A549 (cell line): ENCODE measurements at regions not wholly inside any gene's neighbourhood (a gene's known extent, or its start where the extent isn't known, plus 50 kb on each side); places are given as distances from the start of the nearest gene placed in this dataset.

Source experiments
- ATAC-seq, 2 experiments: fragments of 200-7000 bp in 1 of 2; fragments of >200 bp in 1 of 2; cut with Nextera tagmentation in 1 of 2; cut with Tn5 transposase in 1 of 2; 3 replicates each; pipeline versions ENCODE4 v1.8.0 to v1.9.1; 2018 to 2020; ENCODE audit warnings: mild to moderate bottlenecking in 1 of 2, moderate library complexity in 1 of 2
- CTCF ChIA-PET: fragments of 300-600 bp; sonication (Branson Sonifier 250); formaldehyde crosslinking; extraction: SDS; loops from one replicate; lab custom pipeline; 2021; ENCODE audit warnings: antibody characterized with exemption, inconsistent platforms; lab: Yijun Ruan, JAX
- POLR2A ChIA-PET: fragments of 350-600 bp; formaldehyde crosslinking; extraction: SDS; loops from one replicate; lab custom pipeline; 2021; ENCODE audit warnings: antibody characterized with exemption, inconsistent platforms; lab: Yijun Ruan, JAX
- DNase-seq, 2 experiments: peaks; one replicate each; pipeline versions ENCODE4 v3.0.0 to v3.0.0-alpha.2; 2011 to 2016; ENCODE audit warnings: low read depth in 1 of 2, low spot score in 1 of 2
- FAIRE-seq: peaks from 2 replicates; lab custom pipeline; 2011; peaks lifted over from hg19 to GRCh38; lab: Jason Lieb, UNC
- H3K27ac ChIP-seq, 2 experiments: fragments of >200 bp; sonication (Bioruptor Twin); formaldehyde crosslinking; 3 replicates each; pipeline ENCODE4 v1.5.1; 2016 to 2017
- H3K4me1 ChIP-seq: fragments of >200 bp; sonication (Bioruptor Twin); formaldehyde crosslinking; 3 replicates; pipeline ENCODE4 v1.6.1; 2016
- H3K4me2 ChIP-seq: fragments of >200 bp; sonication (Bioruptor Twin); formaldehyde crosslinking; 3 replicates; pipeline ENCODE4 v1.6.1; 2016
- H3K4me3 ChIP-seq: fragments of >200 bp; sonication (Bioruptor Twin); formaldehyde crosslinking; 3 replicates; pipeline ENCODE4 v1.5.1; 2016
- H3K9me3 ChIP-seq: fragments of >200 bp; sonication (Bioruptor Twin); formaldehyde crosslinking; 3 replicates; pipeline ENCODE4 v1.6.1; 2016
- ATOH8 ChIP-seq: fragments of 250-450 bp; sonication (Bioruptor Pico); IDR thresholded peaks from 2 replicates; pipeline ENCODE4 v1.5.0; 2020; ENCODE audit warnings: low read depth, mild to moderate bottlenecking, moderate library complexity
- CBX2 ChIP-seq: fragments of 200-600 bp; sonication (generic); IDR thresholded peaks from 2 replicates; pipeline ENCODE4 v1.6.1; 2016; ENCODE audit warnings: low read depth, mild to moderate bottlenecking, borderline replicate concordance
- CEBPB ChIP-seq, 2 experiments: fragments of >200 bp in 1 of 2; sonication (Bioruptor Twin) in 1 of 2; formaldehyde crosslinking in 1 of 2; IDR thresholded peaks; 2 replicates each; pipeline ENCODE4 v1.6.1; 2012 to 2016
- CTCF ChIP-seq: fragments of >200 bp; sonication (Bioruptor Twin); formaldehyde crosslinking; IDR thresholded peaks from 3 replicates; pipeline ENCODE4 v1.5.1; 2016
- EHF ChIP-seq: fragments of 250-450 bp; sonication (Bioruptor Pico); IDR thresholded peaks from 2 replicates; pipeline ENCODE4 v1.5.0; 2020; ENCODE audit warnings: mild to moderate bottlenecking
- ESRRA ChIP-seq: fragments of 150-350 bp; IDR thresholded peaks from 2 replicates; pipeline ENCODE4 v1.6.1; 2014; ENCODE audit warnings: mild to moderate bottlenecking, low read length, borderline replicate concordance
- FOSL2 ChIP-seq, 2 experiments: fragments of 450-650 bp in 1 of 2; fragments of >200 bp in 1 of 2; sonication (Bioruptor Twin) in 1 of 2; formaldehyde crosslinking; IDR thresholded peaks; 2 replicates each; pipeline versions ENCODE4 v1.5.0 to v1.6.1; 2016 to 2020; ENCODE audit warnings: mild to moderate bottlenecking in 1 of 2, moderate library complexity in 1 of 2
- FOXS1 ChIP-seq: fragments of 250-450 bp; sonication (Bioruptor Pico); IDR thresholded peaks from 2 replicates; pipeline ENCODE4 v1.5.0; 2020; ENCODE audit warnings: mild to moderate bottlenecking, moderate library complexity
- HDAC2 ChIP-seq: fragments of 200-600 bp; sonication (generic); IDR thresholded peaks from 2 replicates; pipeline ENCODE4 v1.6.1; 2016
- HEYL ChIP-seq: fragments of 250-450 bp; sonication (Bioruptor Pico); IDR thresholded peaks from 2 replicates; pipeline ENCODE4 v1.8.0; 2021; ENCODE audit warnings: mild to moderate bottlenecking, moderate library complexity
- KDM5A ChIP-seq: fragments of 200-600 bp; sonication (generic); IDR thresholded peaks from 2 replicates; pipeline ENCODE4 v1.6.1; 2016; ENCODE audit warnings: antibody characterized with exemption, mild to moderate bottlenecking
- MAFK ChIP-seq: fragments of 450-650 bp; IDR thresholded peaks from 2 replicates; pipeline ENCODE4 v1.6.1; 2014; ENCODE audit not compliant: partially characterized antibody
- MAZ ChIP-seq: fragments of 150-350 bp; IDR thresholded peaks from 2 replicates; pipeline ENCODE4 v1.6.1; 2014; ENCODE audit warnings: antibody characterized with exemption, low read depth, low read length, borderline replicate concordance
- MYC ChIP-seq: IDR thresholded peaks from 2 replicates; pipeline ENCODE4 v1.6.1; 2012; ENCODE audit warnings: mild to moderate bottlenecking, inconsistent platforms, low read length, improper control_type of control experiment, borderline replicate concordance
- POLR2A ChIP-seq: IDR thresholded peaks from 2 replicates; pipeline ENCODE4 v1.6.1; 2012; ENCODE audit warnings: mild to moderate bottlenecking, low read length
- RAD21 ChIP-seq, 2 experiments: fragments of >200 bp in 1 of 2; sonication (Bioruptor Twin) in 1 of 2; formaldehyde crosslinking in 1 of 2; IDR thresholded peaks in 1 of 2; conservative IDR thresholded peaks in 1 of 2; 2 replicates in 1 of 2; 3 replicates in 1 of 2; pipeline ENCODE4 v1.6.1; 2012 to 2018; ENCODE audit warnings: inconsistent platforms in 1 of 2
- RARB ChIP-seq: fragments of 250-450 bp; sonication (Bioruptor Pico); IDR thresholded peaks from 2 replicates; pipeline ENCODE4 v1.8.0; 2021; ENCODE audit warnings: mild to moderate bottlenecking, moderate library complexity
- RCOR1 ChIP-seq: fragments of 150-350 bp; IDR thresholded peaks from 2 replicates; pipeline ENCODE4 v1.6.1; 2014; ENCODE audit warnings: antibody characterized with exemption, low read length, low read depth
- SREBF2 ChIP-seq: fragments of 450-650 bp; IDR thresholded peaks from 2 replicates; pipeline ENCODE4 v1.6.1; 2014; ENCODE audit warnings: mild to moderate bottlenecking, moderate library complexity
- TFCP2L1 ChIP-seq: fragments of 250-450 bp; sonication (Bioruptor Pico); IDR thresholded peaks from 2 replicates; pipeline ENCODE4 v1.5.0; 2021; ENCODE audit warnings: mild to moderate bottlenecking
- USF2 ChIP-seq: fragments of 450-650 bp; IDR thresholded peaks from 2 replicates; pipeline ENCODE4 v1.6.1; 2014; ENCODE audit warnings: antibody characterized with exemption
- ZFP36 ChIP-seq: fragments of 450-650 bp; IDR thresholded peaks from 2 replicates; pipeline ENCODE4 v1.6.1; 2014; ENCODE audit warnings: borderline replicate concordance; ENCODE audit not compliant: partially characterized antibody
- ZNF302 ChIP-seq: fragments of 250-450 bp; sonication (Bioruptor Pico); IDR thresholded peaks from 2 replicates; pipeline ENCODE4 v1.9.0; 2021; ENCODE audit warnings: inconsistent platforms, mild to moderate bottlenecking, moderate library complexity
- ZSCAN20 ChIP-seq: fragments of 250-450 bp; sonication (Bioruptor Pico); IDR thresholded peaks from 2 replicates; pipeline ENCODE4 v1.8.0; 2022; ENCODE audit warnings: mild to moderate bottlenecking, moderate library complexity
- WGBS: methylation state at CpG from one replicate; pipeline ENCODE4 v1.1.6; 2017; ENCODE audit errors: missing lambda C conversion rate; 5-methylcytosine and 5-hydroxymethylcytosine counted together

- ChIA-PET CTCF (no interaction called here), POLR2A (no interaction called here)
- H3K27ac ChIP-seq: no peak overlapping the region
- H3K4me1 ChIP-seq: no peaks in the 10 kb centered on the region
- 0% methylated on average over 1 of the region's 1 CpG for WGBS
- DNase-seq (no peak), FAIRE-seq (no peak), ATAC-seq (no peak)
- no peaks in the 10 kb centered on the region for H3K9me3 ChIP-seq
- TF ChIP-seq USF2 (no peak), FOSL2 (IDR thresholded peaks at IDR 0.05) (no peak), FOSL2 (CRISPR knock-in tag; IDR thresholded peaks at IDR 0.05) (no peak), FOXS1 (CRISPR knock-in tag) (no peak), MAZ (no peak), CEBPB (IDR thresholded peaks at IDR 0.05) (no peak), KDM5A (no peak), RAD21 (conservative IDR thresholded peaks at IDR 0.05 in 1 of 2, IDR thresholded peaks at IDR 0.05 in 1 of 2) (no peak), ESRRA (no peak), RCOR1 (no peak), MYC (no peak), ZSCAN20 (no peak)
- TF ChIP-seq, all 56 proteins: peak for 0
- Histone ChIP-seq H3K4me2 (no peak overlapping the region), H3K4me3 (no peak overlapping the region)
These were observed 68.8 kb upstream of the PPP1R2C start for GRCh38 chrX:42846741-42847140.

- DNase-seq: no peak
- ChIA-PET CTCF (no interaction called here), POLR2A (no interaction called here)
- no peak overlapping the region for H3K4me3 ChIP-seq
- FAIRE-seq: peak; percentile 79
- no peak overlapping the region for H3K27ac ChIP-seq
- TF ChIP-seq HDAC2 (no peak), MAFK (peak; percentile 69)
- H3K4me2 ChIP-seq: no peak overlapping the region
- WGBS: 20% methylated on average over 2 of the region's 2 CpGs
- no peak for ATAC-seq
- no peaks in the 10 kb centered on the region for H3K4me1 ChIP-seq
- no peaks in the 10 kb centered on the region for H3K9me3 ChIP-seq
These were observed 77.3 kb upstream of the PPP1R2C start for GRCh38 chrX:42855259-42855658.

GRCh38 chrX:42857766-42858165, 79.8 kb upstream of the PPP1R2C start:
- Histone ChIP-seq H3K4me3 (no peak overlapping the region), H3K4me1 (no peaks in the 10 kb centered on the region), H3K9me3 (no peaks in the 10 kb centered on the region), H3K27ac (no peak overlapping the region)
- ChIA-PET POLR2A (no interaction called here), CTCF (no interaction called here)
- no peak for ATAC-seq
- 0% methylated on average over 1 of the region's 1 CpG for WGBS
- FAIRE-seq: peak; percentile 13
- no peak for DNase-seq
- TF ChIP-seq ATOH8 (CRISPR knock-in tag): no peak
- TF ChIP-seq ZFP36: no peak
- no peak for TF ChIP-seq CBX2
- no peak for TF ChIP-seq ZSCAN20
- no peak for TF ChIP-seq ZNF302 (CRISPR knock-in tag)
- no peak for TF ChIP-seq TFCP2L1
- no peak for TF ChIP-seq SREBF2
- no peak for TF ChIP-seq POLR2A
- no peak for TF ChIP-seq RARB (CRISPR knock-in tag)
- TF ChIP-seq CTCF: no peak
- no peak for TF ChIP-seq HEYL (CRISPR knock-in tag)
- no peak for TF ChIP-seq EHF (CRISPR knock-in tag)
- no peak for TF ChIP-seq RCOR1
- TF ChIP-seq, all 56 proteins: peak for 0
- H3K4me2 ChIP-seq: no peak overlapping the region
